H1 (cell line): ENCODE measurements at regions not wholly inside any gene's neighbourhood (a gene's known extent, or its start where the extent isn't known, plus 50 kb on each side); places are given as distances from the start of the nearest gene placed in this dataset.

Experiments used
- SUZ12 ChIP-seq: fragments of 200-600 bp; sonication (generic); IDR thresholded peaks from 2 replicates; pipeline ENCODE4 v1.6.1; 2012; ENCODE audit warnings: mild to moderate bottlenecking, inconsistent platforms, low read length, moderate library complexity, mixed read lengths
- TF ChIP-seq, protein P1 (sequence below), 3 experiments: IDR thresholded peaks; 1 replicate in 2 of 3; 2 replicates in 1 of 3; pipeline versions ENCODE4 v1.5.1 to v1.6.1; 2011; ENCODE audit warnings: low read length in 3 of 3, mild to moderate bottlenecking in 3 of 3, inconsistent platforms in 2 of 3, low read depth in 1 of 3, moderate library complexity in 1 of 3; ENCODE audit not compliant: insufficient read depth in 1 of 3; ENCODE audit errors: control extremely low read depth in 1 of 3

DNA sequence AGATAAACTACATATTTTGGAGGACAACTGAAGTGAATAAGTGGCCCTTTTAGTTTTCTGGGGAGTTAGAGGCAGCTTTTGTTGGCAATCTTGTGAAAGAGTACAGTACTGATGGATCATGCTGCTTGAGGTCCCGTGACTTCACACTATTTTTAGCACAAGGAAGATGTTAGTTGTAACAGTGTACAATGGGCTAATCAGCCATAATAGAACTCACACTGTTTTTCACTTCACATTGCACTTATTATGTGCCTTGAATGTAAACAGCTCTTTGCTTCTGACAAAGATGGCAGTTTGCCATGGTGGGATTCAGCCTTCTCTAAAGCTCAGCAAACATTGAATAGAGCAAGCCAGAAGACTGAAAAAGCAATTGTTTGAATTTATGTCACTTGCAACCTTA, 176.7 kb upstream of the ZNF608 start (continued):
- TF ChIP-seq, protein P1, sequence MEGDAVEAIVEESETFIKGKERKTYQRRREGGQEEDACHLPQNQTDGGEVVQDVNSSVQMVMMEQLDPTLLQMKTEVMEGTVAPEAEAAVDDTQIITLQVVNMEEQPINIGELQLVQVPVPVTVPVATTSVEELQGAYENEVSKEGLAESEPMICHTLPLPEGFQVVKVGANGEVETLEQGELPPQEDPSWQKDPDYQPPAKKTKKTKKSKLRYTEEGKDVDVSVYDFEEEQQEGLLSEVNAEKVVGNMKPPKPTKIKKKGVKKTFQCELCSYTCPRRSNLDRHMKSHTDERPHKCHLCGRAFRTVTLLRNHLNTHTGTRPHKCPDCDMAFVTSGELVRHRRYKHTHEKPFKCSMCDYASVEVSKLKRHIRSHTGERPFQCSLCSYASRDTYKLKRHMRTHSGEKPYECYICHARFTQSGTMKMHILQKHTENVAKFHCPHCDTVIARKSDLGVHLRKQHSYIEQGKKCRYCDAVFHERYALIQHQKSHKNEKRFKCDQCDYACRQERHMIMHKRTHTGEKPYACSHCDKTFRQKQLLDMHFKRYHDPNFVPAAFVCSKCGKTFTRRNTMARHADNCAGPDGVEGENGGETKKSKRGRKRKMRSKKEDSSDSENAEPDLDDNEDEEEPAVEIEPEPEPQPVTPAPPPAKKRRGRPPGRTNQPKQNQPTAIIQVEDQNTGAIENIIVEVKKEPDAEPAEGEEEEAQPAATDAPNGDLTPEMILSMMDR (IDR thresholded peaks at IDR 0.05; ENCODE audit: control extremely low read depth in 1 of 3, insufficient read depth in 1 of 3, low read depth in 1 of 3, low read length in 3 of 3) = no peak
- no peak for TF ChIP-seq SUZ12
